C4-2B (cell line): ENCODE measurements at regions not wholly inside any gene's neighbourhood (a gene's known extent, or its start where the extent isn't known, plus 50 kb on each side); places are given as distances from the start of the nearest gene placed in this dataset.

Experiments used
- ZFX ChIP-seq: fragments of 450-650 bp; IDR thresholded peaks from 2 replicates; pipeline ENCODE4 v1.6.1; 2017
- TF ChIP-seq, protein P1 (sequence below): fragments of 450-650 bp; conservative IDR thresholded peaks from 2 replicates; pipeline ENCODE4 v1.5.1; 2017; ENCODE audit warnings: mild to moderate bottlenecking

DNA sequence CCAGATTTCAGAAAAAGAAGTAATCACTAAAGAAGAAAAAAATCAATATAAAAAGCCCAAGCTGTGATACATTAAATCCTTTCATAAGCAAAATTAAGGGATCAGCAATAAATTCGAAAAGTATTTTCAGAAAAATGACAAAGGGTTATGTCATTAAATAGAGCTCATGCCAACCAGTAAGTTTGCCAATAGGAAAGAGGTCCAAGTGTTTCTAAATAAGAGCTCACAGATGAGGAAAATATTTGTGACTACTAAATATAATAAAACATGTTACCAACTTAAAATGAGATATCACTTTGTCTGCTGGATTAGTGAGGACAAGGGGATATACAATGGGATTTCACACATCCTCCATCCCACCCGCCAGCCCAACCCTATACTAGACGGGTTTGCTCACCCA, 140.3 kb upstream of the EYA4 start:
- TF ChIP-seq, protein P1, sequence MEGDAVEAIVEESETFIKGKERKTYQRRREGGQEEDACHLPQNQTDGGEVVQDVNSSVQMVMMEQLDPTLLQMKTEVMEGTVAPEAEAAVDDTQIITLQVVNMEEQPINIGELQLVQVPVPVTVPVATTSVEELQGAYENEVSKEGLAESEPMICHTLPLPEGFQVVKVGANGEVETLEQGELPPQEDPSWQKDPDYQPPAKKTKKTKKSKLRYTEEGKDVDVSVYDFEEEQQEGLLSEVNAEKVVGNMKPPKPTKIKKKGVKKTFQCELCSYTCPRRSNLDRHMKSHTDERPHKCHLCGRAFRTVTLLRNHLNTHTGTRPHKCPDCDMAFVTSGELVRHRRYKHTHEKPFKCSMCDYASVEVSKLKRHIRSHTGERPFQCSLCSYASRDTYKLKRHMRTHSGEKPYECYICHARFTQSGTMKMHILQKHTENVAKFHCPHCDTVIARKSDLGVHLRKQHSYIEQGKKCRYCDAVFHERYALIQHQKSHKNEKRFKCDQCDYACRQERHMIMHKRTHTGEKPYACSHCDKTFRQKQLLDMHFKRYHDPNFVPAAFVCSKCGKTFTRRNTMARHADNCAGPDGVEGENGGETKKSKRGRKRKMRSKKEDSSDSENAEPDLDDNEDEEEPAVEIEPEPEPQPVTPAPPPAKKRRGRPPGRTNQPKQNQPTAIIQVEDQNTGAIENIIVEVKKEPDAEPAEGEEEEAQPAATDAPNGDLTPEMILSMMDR = no peak
- no peak for TF ChIP-seq ZFX
